Spleen (tissue), 11 donors: ENCODE measurements at regions not wholly inside any gene's neighbourhood (a gene's known extent, or its start where the extent isn't known, plus 50 kb on each side); places are given as distances from the start of the nearest gene placed in this dataset.

ENCODE experiments used
- DNase-seq: peaks from one replicate; pipeline ENCODE4 v3.0.0-alpha.2; 2020
- H3K27ac ChIP-seq, 8 donors: fragments of 200-600 bp; sonication (generic) in 7 of 8; 1 replicate in 4 of 8; 2 replicates in 4 of 8; pipeline versions ENCODE4 v1.5.0 to v1.8.0; 2016 to 2021; ENCODE audit warnings: inconsistent platforms in 4 of 8, mild to moderate bottlenecking in 4 of 8, moderate library complexity in 1 of 8
- H3K27me3 ChIP-seq, 7 donors: fragments of 200-600 bp; sonication (generic) in 6 of 7; replicated peaks in 1 of 7; 1 replicate in 4 of 7; 2 replicates in 3 of 7; pipeline versions ENCODE4 v1.5.0 to v1.8.0; 2016 to 2021; ENCODE audit warnings: inconsistent platforms in 3 of 7, mild to moderate bottlenecking in 1 of 7
- H3K36me3 ChIP-seq, 6 donors: fragments of 200-600 bp; sonication (generic) in 5 of 6; 1 replicate in 4 of 6; 2 replicates in 2 of 6; pipeline versions ENCODE4 v1.5.0 to v1.8.0; 2016 to 2021; ENCODE audit warnings: inconsistent platforms in 2 of 6
- H3K4me1 ChIP-seq, 6 donors: fragments of 200-600 bp; sonication (generic) in 5 of 6; 1 replicate in 3 of 6; 2 replicates in 3 of 6; pipeline versions ENCODE4 v1.5.0 to v1.8.0; 2016 to 2021; ENCODE audit warnings: inconsistent platforms in 3 of 6
- H3K4me3 ChIP-seq, 8 donors: fragments of 200-600 bp; sonication (generic) in 7 of 8; 1 replicate in 4 of 8; 2 replicates in 4 of 8; pipeline versions ENCODE4 v1.5.0 to v1.8.0; 2016 to 2021; ENCODE audit warnings: inconsistent platforms in 4 of 8, mild to moderate bottlenecking in 4 of 8, moderate library complexity in 2 of 8
- H3K9me3 ChIP-seq, 8 donors: fragments of 200-600 bp; sonication (generic) in 7 of 8; 1 replicate in 4 of 8; 2 replicates in 4 of 8; pipeline versions ENCODE4 v1.5.0 to v1.8.0; 2016 to 2021; ENCODE audit warnings: inconsistent platforms in 4 of 8
- CTCF ChIP-seq, 11 experiments: fragments of 200-600 bp in 7 of 11; fragments of 450-650 bp in 4 of 11; sonication (generic) in 4 of 11; IDR thresholded peaks in 8 of 11; conservative IDR thresholded peaks in 3 of 11; 1 replicate in 7 of 11; 2 replicates in 4 of 11; pipeline versions ENCODE4 v1.4.0 to v1.8.0; 2016 to 2021; ENCODE audit warnings: antibody characterized with exemption in 11 of 11, inconsistent platforms in 4 of 11, mild to moderate bottlenecking in 1 of 11
- POLR2A ChIP-seq, 3 donors: fragments of 450-650 bp; IDR thresholded peaks; one replicate each; pipeline ENCODE4 v1.5.1; 2017; ENCODE audit warnings: antibody characterized with exemption in 3 of 3, mild to moderate bottlenecking in 1 of 3
- POLR2AphosphoS5 ChIP-seq, 3 donors: sonication (generic); formaldehyde crosslinking; IDR thresholded peaks; one replicate each; pipeline ENCODE4 v1.5.1; 2017; ENCODE audit warnings: antibody characterized with exemption in 3 of 3
- WGBS, 5 donors: extraction: QIAGEN DNeasy Blood & Tissue Kit in 3 of 5; methylation state at CpG; one replicate each; pipeline versions ENCODE4 v1.1.5 to v1.1.7; 2013 to 2018; 5-methylcytosine and 5-hydroxymethylcytosine counted together
- intact Hi-C: fragments of 100-400 bp; cut with DNase I; formaldehyde crosslinking; loops from one replicate; pipeline ENCODE4 v1.15.0; 2023; ENCODE audit warnings: low total_unique reads
- donor health status: healthy with polysubstance abuse.
- donor health status: DM: no; HTN: no; CAD: no; lungs with moderate emphysema.
- donor health status: DM: no; HTN: no; CAD: no.
- donor health status: Bipolar disorder and iron deficiency.
- donor health status: healthy.
- donor health status: DM: no; HTN: no; CAD: no.
- donor health status: DM: yes; HTN: yes; CAD: no.

GRCh38 chr2:52732849-52733395, 1034.7 kb upstream of the CHAC2 start:
- TF ChIP-seq POLR2A (IDR thresholded peaks at IDR 0.05) (no peak), CTCF (IDR thresholded peaks at IDR 0.05 in 8 of 11, conservative IDR thresholded peaks at IDR 0.05 in 3 of 11) (no peak)
- intact Hi-C loops, result no loop called here
- H3K4me3 ChIP-seq, result no peak overlapping the region
- DNase-seq, result no peak
- H3K27ac ChIP-seq, result no peak overlapping the region
- peaks cover 0 to 18% (median 10%) of the 10 kb centered on the region in 8 donors for H3K9me3 ChIP-seq
- no peaks in the 10 kb centered on the region for H3K36me3 ChIP-seq
- WGBS, 5 donors, result 69 to 83% (median 75%) methylated on average over 3 of the region's 3 CpGs
- no peaks in the 10 kb centered on the region for H3K27me3 ChIP-seq
- H3K4me1 ChIP-seq, result no peaks in the 10 kb centered on the region

- Histone ChIP-seq H3K27ac (no peak overlapping the region), H3K27me3 (no peaks in the 10 kb centered on the region), H3K9me3 (peaks cover 0 to 23% (median 18%) of the 10 kb centered on the region in 8 donors), H3K4me1 (no peaks in the 10 kb centered on the region), H3K4me3 (no peak overlapping the region), H3K36me3 (no peaks in the 10 kb centered on the region)
- TF ChIP-seq POLR2AphosphoS5 (IDR thresholded peaks at IDR 0.05), result no peak
- no peak for TF ChIP-seq POLR2A (IDR thresholded peaks at IDR 0.05)
- TF ChIP-seq CTCF (IDR thresholded peaks at IDR 0.05 in 8 of 11, conservative IDR thresholded peaks at IDR 0.05 in 3 of 11), result no peak
- DNase-seq, result no peak
- intact Hi-C loops, result no loop called here
Observed at GRCh38 chr2:52724585-52724984, 1043.0 kb upstream of the CHAC2 start.

- H3K27me3 ChIP-seq, result no peaks in the 10 kb centered on the region
- H3K27ac ChIP-seq, result no peak overlapping the region
- WGBS, 5 donors, result 63 to 82% (median 73%) methylated on average over 3 of the region's 3 CpGs
- H3K4me3 ChIP-seq, result no peak overlapping the region
- no peaks in the 10 kb centered on the region for H3K36me3 ChIP-seq
- intact Hi-C loops, result no loop called here
- H3K4me1 ChIP-seq, result no peaks in the 10 kb centered on the region
- TF ChIP-seq POLR2AphosphoS5 (IDR thresholded peaks at IDR 0.05), result no peak
- no peak for TF ChIP-seq CTCF (IDR thresholded peaks at IDR 0.05 in 8 of 11, conservative IDR thresholded peaks at IDR 0.05 in 3 of 11)
- DNase-seq, result no peak
- peaks cover 0 to 9% (median 0%) of the 10 kb centered on the region in 8 donors for H3K9me3 ChIP-seq
Observed at GRCh38 chr2:52717836-52718235, 1049.8 kb upstream of the CHAC2 start.

GRCh38 chr2:52710810-52711618, 1056.6 kb upstream of the CHAC2 start:
- 66 to 80% (median 73%) methylated on average over 5 of the region's 5 CpGs for WGBS, 5 donors

More at GRCh38 chr2:52710810-52711618, 1056.6 kb upstream of the CHAC2 start:
- no peak for DNase-seq
- intact Hi-C loops, result no loop called here
- no peak for TF ChIP-seq CTCF (IDR thresholded peaks at IDR 0.05 in 8 of 11, conservative IDR thresholded peaks at IDR 0.05 in 3 of 11)
- no peak for TF ChIP-seq POLR2AphosphoS5 (IDR thresholded peaks at IDR 0.05)
- no peak for TF ChIP-seq POLR2A (IDR thresholded peaks at IDR 0.05)
- Histone ChIP-seq H3K27me3 (no peaks in the 10 kb centered on the region), H3K4me3 (no peak overlapping the region), H3K9me3 (peaks cover 0 to 4% (median 0%) of the 10 kb centered on the region in 8 donors), H3K36me3 (no peaks in the 10 kb centered on the region), H3K4me1 (no peaks in the 10 kb centered on the region), H3K27ac (no peak overlapping the region)
